Sigmoid colon (tissue), 6 donors: ENCODE measurements at regions not wholly inside any gene's neighbourhood (a gene's known extent, or its start where the extent isn't known, plus 50 kb on each side); places are given as distances from the start of the nearest gene placed in this dataset.

Source experiments
- DNase-seq: peaks from one replicate; pipeline ENCODE4 v3.0.0-alpha.2; 2019
- H3K27ac ChIP-seq, 4 donors: fragments of 200-600 bp; sonication (generic); one replicate each; pipeline ENCODE4 v1.5.1; 2016 to 2019; ENCODE audit warnings: mild to moderate bottlenecking in 1 of 4
- H3K27me3 ChIP-seq, 3 donors: fragments of 200-600 bp; sonication (generic); one replicate each; pipeline ENCODE4 v1.5.1; 2019; ENCODE audit warnings: mild to moderate bottlenecking in 1 of 3
- H3K36me3 ChIP-seq, 4 donors: fragments of 200-600 bp; sonication (generic); one replicate each; pipeline ENCODE4 v1.5.1; 2016 to 2019
- H3K4me1 ChIP-seq, 4 donors: fragments of 200-600 bp; sonication (generic); one replicate each; pipeline ENCODE4 v1.5.1; 2017 to 2019
- H3K4me3 ChIP-seq, 4 donors: fragments of 200-600 bp; sonication (generic); one replicate each; pipeline ENCODE4 v1.5.1; 2017 to 2019; ENCODE audit warnings: mild to moderate bottlenecking in 2 of 4, moderate library complexity in 1 of 4
- H3K9me3 ChIP-seq, 4 donors: fragments of 200-600 bp in 3 of 4; sonication (generic) in 3 of 4; one replicate each; pipeline versions ENCODE4 v1.5.1 to v1.6.1; 2013 to 2019
- EP300 ChIP-seq, 4 donors: sonication (generic); formaldehyde crosslinking; IDR thresholded peaks; one replicate each; pipeline ENCODE4 v1.6.1; 2017; ENCODE audit warnings: antibody characterized with exemption in 4 of 4
- POLR2A ChIP-seq, 2 donors: fragments of 450-650 bp; IDR thresholded peaks; one replicate each; pipeline ENCODE4 v1.6.1; 2016; ENCODE audit warnings: antibody characterized with exemption in 2 of 2, mild to moderate bottlenecking in 2 of 2, moderate library complexity in 2 of 2
- POLR2AphosphoS5 ChIP-seq, 4 donors: sonication (generic); formaldehyde crosslinking; IDR thresholded peaks; one replicate each; pipeline ENCODE4 v1.6.1; 2017; ENCODE audit warnings: antibody characterized with exemption in 4 of 4
- WGBS, 2 donors: extraction: QIAGEN DNeasy Blood & Tissue Kit; methylation state at CpG; one replicate each; pipeline ENCODE4 v1.1.7; 2013; 5-methylcytosine and 5-hydroxymethylcytosine counted together
- intact Hi-C: fragments of 100-400 bp; cut with DNase I; formaldehyde crosslinking; loops from one replicate; pipeline ENCODE4 v1.15.1; 2023
- TF ChIP-seq, protein P1 (sequence below), 4 experiments: fragments of 450-650 bp in 3 of 4; fragments of 200-600 bp in 1 of 4; IDR thresholded peaks; one replicate each; pipeline ENCODE4 v1.5.1; 2016 to 2019; ENCODE audit warnings: antibody characterized with exemption in 4 of 4, mild to moderate bottlenecking in 3 of 4, moderate library complexity in 2 of 4
- donor health status: healthy with polysubstance abuse.
- donor health status: healthy.

DNA sequence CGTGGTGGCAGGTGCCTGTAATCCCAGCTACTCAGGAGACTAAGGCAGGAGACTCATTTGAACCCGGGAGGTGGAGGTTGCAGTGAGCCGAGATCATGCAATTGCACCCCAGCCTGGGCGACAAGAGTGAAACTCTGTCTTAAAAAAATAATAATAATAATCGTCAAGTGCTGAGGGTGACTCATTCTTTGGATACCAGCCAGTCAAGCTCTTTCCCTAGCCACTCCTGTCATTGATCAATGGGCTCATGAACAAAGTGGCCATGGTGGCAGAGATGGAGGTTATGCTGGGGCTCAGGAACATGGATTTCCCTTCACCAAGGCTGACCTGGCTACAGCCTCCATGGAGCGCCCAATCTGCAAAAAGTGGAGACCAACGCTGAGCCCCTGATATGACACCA, 94.5 kb upstream of the HAAO start:
- intact Hi-C loops, result no loop called here
- 86 to 88% methylated on average over 7 of the region's 7 CpGs for WGBS, 2 donors
- Histone ChIP-seq H3K4me3 (no peak overlapping the region), H3K27ac (no peak overlapping the region), H3K36me3 (no peaks in the 10 kb centered on the region), H3K27me3 (no peaks in the 10 kb centered on the region), H3K9me3 (peaks cover 0 to 4% (median 0%) of the 10 kb centered on the region in 4 donors), H3K4me1 (no peaks in the 10 kb centered on the region)
- DNase-seq, result no peak
- TF ChIP-seq, protein P1, sequence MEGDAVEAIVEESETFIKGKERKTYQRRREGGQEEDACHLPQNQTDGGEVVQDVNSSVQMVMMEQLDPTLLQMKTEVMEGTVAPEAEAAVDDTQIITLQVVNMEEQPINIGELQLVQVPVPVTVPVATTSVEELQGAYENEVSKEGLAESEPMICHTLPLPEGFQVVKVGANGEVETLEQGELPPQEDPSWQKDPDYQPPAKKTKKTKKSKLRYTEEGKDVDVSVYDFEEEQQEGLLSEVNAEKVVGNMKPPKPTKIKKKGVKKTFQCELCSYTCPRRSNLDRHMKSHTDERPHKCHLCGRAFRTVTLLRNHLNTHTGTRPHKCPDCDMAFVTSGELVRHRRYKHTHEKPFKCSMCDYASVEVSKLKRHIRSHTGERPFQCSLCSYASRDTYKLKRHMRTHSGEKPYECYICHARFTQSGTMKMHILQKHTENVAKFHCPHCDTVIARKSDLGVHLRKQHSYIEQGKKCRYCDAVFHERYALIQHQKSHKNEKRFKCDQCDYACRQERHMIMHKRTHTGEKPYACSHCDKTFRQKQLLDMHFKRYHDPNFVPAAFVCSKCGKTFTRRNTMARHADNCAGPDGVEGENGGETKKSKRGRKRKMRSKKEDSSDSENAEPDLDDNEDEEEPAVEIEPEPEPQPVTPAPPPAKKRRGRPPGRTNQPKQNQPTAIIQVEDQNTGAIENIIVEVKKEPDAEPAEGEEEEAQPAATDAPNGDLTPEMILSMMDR (IDR thresholded peaks at IDR 0.05), result no peak
- TF ChIP-seq POLR2AphosphoS5 (IDR thresholded peaks at IDR 0.05) (no peak), POLR2A (IDR thresholded peaks at IDR 0.05) (no peak), EP300 (IDR thresholded peaks at IDR 0.05) (no peak)

DNA sequence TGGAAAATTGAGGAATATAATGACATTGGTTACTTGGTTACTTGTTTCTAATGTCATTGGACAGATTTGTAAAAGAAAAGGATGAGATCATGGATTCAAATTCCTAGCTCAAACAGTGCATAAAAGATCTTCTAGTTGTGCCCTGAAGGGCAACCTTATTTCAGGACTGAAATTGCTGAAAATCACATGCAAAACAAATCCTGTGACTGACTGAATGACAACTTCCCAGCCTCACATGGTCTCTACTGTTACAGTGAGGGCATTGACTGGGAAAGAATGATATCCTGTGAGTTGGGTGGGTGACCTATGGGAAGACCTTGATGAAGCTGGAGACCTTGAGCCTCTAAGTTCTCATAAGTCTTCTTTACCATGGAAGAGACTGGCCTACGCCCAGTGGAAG, 90.4 kb upstream of the HAAO start:
- no peaks in the 10 kb centered on the region for H3K27me3 ChIP-seq
- H3K9me3 ChIP-seq, result no peaks in the 10 kb centered on the region
- H3K4me1 ChIP-seq, result no peaks in the 10 kb centered on the region
- DNase-seq, result no peak
- no peaks in the 10 kb centered on the region for H3K36me3 ChIP-seq
- H3K27ac ChIP-seq, result no peak overlapping the region
- intact Hi-C loops, result no loop called here
- no peak overlapping the region for H3K4me3 ChIP-seq
- TF ChIP-seq POLR2AphosphoS5 (IDR thresholded peaks at IDR 0.05), result no peak
- TF ChIP-seq EP300 (IDR thresholded peaks at IDR 0.05), result no peak
- TF ChIP-seq, protein P1 (IDR thresholded peaks at IDR 0.05), result no peak
- no peak for TF ChIP-seq POLR2A (IDR thresholded peaks at IDR 0.05)
- WGBS, 2 donors, result 93 to 94% methylated on average over 1 of the region's 1 CpG

DNA sequence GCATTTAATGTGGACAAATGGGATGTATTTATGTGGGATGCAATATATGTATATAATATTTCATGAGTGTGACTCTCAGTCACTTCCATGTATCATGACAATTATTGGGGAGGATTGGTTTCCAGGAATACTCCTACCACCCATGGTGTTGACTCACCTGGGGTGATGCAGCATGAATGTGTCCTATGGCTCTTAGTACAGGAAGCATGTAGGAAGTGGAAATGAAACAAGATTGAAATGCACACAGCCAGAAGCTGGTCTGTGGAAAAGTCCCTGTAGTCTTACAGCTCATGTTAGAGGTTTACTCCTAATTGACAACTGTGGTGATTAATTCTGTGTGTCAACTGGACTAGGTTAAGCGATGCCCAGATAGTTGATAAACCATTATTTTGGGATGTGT, 89.3 kb upstream of the HAAO start:
- H3K36me3 ChIP-seq, result no peaks in the 10 kb centered on the region
- no peak for DNase-seq
- H3K27me3 ChIP-seq, result no peaks in the 10 kb centered on the region
- TF ChIP-seq POLR2AphosphoS5 (IDR thresholded peaks at IDR 0.05) (no peak), POLR2A (IDR thresholded peaks at IDR 0.05) (no peak), EP300 (IDR thresholded peaks at IDR 0.05) (no peak)
- TF ChIP-seq, protein P1 (IDR thresholded peaks at IDR 0.05), result no peak
- H3K4me1 ChIP-seq, result peaks cover 0 to 6% (median 5%) of the 10 kb centered on the region in 4 donors
- H3K27ac ChIP-seq, result peak overlapping the region in 1 of 4 donors; percentile 33
- intact Hi-C loops, result no loop called here
- H3K4me3 ChIP-seq, result no peak overlapping the region
- 89 to 96% methylated on average over 1 of the region's 1 CpG for WGBS, 2 donors
- H3K9me3 ChIP-seq, result no peaks in the 10 kb centered on the region

DNA sequence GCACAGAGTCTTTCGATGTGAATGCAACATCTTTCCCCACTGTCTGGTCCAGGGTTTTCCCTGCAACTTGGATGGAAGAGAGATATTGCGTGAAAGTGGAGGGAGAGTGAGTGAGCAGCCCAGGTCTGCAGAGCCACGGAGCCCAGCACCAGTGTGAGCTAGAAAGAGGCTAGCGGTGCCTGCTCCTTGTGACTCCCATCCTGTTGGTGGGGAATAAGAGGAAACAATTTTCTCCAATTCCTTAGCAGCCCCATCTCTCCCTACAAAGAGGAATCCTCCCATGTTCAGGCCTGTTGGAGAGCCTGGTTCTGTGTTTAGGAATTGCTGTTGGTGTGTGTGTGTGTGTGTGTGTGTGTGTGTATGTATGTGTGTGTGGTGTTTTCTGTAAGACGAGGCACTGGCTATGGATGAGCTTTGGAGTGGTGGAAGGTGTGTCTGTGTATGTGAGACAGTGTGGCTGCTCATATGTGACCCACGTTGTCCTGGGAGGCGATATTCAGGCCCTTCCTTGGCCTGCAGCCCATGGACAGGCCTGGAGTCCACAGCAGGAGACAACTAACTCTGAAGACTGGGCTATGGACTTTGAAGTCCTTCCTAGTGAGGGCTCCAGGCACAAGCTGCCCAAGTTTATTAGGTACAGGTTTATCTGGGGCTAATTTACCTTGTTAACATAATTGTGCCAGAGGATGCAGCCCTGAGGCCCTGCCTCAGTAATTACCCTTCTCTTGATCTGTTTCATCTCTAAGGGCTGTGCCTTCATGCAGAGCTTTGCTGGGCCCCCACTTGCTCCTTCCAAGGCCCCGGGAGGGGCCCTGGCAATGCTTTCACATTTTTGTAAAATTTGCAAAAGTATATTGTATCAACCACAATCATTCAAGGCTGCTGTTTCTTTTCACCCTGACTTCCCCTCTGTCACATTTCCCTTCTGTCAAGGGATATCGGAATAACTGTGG, 88.6 kb upstream of the HAAO start:
- Histone ChIP-seq H3K4me1 (peaks cover 0 to 12% (median 12%) of the 10 kb centered on the region in 4 donors), H3K27me3 (no peaks in the 10 kb centered on the region), H3K27ac (peak overlapping the region in 3 of 4 donors; percentile 33 to 41 (median 36)), H3K36me3 (no peaks in the 10 kb centered on the region), H3K9me3 (no peaks in the 10 kb centered on the region), H3K4me3 (no peak overlapping the region)
- WGBS, 2 donors, result 76 to 83% methylated on average over 9 of the region's 9 CpGs
- DNase-seq, result no peak
- intact Hi-C loops, result no loop called here
- no peak for TF ChIP-seq POLR2A (IDR thresholded peaks at IDR 0.05)
- TF ChIP-seq POLR2AphosphoS5 (IDR thresholded peaks at IDR 0.05), result no peak
- no peak for TF ChIP-seq EP300 (IDR thresholded peaks at IDR 0.05)
- TF ChIP-seq, protein P1 (IDR thresholded peaks at IDR 0.05), result no peak
